HG02852 (cell line): ENCODE measurements at regions not wholly inside any gene's neighbourhood (a gene's known extent, or its start where the extent isn't known, plus 50 kb on each side); places are given as distances from the start of the nearest gene placed in this dataset.
"Not testable (repeated sequence)": the region's sequence is repeated elsewhere in the genome, so short reads cannot be mapped to it uniquely, and the experiment has no call there.

ENCODE experiments used
- ATAC-seq: cut with Tn5 transposase; IDR thresholded peaks from one replicate; pipeline ENCODE4 v1.9.1; 2021; ENCODE audit warnings: mild to moderate bottlenecking, moderate library complexity; ENCODE audit not compliant: unreplicated experiment

DNA sequence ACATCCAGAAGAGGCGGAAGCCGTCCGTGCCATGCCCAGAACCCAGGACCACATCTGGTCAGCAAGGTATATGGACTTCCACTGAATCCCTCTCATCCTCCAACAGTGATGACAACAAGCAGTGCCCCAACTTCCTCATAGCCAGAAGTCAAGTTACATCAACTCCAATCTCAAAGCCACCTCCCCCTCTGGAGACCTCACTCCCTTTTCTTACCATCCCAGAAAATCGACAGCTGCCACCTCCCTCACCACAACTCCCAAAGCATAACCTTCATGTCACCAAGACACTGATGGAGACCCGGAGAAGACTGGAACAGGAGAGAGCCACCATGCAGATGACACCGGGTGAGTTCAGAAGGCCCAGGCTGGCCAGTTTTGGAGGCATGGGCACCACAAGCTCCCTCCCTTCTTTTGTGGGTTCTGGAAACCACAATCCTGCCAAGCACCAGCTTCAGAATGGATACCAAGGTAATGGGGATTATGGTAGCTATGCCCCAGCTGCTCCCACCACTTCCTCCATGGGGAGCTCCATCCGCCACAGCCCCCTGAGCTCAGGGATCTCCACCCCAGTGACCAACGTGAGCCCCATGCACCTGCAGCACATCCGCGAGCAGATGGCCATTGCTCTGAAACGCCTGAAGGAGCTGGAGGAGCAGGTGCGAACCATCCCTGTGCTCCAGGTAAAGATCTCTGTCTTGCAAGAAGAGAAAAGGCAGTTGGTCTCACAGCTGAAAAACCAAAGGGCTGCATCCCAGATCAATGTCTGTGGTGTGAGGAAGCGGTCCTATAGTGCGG lies 130.3 kb upstream of the DMRT1 start:
- ATAC-seq, result no peak

DNA sequence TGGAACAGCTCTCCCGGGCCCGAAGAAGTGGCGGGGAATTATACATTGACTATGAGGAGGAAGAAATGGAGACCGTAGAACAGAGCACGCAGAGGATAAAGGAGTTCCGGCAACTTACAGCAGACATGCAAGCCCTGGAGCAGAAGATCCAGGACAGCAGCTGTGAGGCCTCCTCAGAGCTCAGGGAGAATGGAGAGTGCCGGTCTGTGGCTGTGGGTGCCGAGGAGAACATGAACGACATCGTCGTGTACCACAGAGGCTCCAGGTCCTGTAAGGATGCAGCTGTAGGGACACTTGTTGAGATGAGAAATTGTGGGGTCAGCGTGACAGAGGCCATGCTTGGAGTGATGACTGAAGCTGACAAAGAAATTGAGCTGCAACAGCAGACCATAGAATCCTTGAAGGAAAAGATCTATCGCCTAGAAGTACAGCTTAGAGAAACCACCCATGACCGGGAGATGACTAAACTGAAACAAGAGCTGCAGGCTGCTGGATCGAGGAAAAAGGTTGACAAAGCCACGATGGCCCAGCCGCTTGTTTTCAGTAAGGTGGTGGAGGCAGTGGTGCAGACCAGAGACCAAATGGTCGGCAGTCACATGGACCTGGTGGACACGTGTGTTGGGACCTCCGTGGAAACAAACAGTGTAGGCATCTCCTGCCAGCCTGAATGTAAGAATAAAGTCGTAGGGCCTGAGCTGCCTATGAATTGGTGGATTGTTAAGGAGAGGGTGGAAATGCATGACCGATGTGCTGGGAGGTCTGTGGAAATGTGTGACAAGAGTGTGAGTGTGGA lies 129.5 kb upstream of the DMRT1 start:
- ATAC-seq, result no peak

DNA sequence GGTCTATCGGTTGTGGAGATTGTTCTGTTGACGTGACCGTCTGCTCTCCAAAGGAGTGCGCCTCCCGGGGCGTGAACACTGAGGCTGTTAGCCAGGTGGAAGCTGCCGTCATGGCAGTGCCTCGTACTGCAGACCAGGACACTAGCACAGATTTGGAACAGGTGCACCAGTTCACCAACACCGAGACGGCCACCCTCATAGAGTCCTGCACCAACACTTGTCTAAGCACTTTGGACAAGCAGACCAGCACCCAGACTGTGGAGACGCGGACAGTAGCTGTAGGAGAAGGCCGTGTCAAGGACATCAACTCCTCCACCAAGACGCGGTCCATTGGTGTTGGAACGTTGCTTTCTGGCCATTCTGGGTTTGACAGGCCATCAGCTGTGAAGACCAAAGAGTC lies 128.9 kb upstream of the DMRT1 start:
- ATAC-seq, result no peak

DNA sequence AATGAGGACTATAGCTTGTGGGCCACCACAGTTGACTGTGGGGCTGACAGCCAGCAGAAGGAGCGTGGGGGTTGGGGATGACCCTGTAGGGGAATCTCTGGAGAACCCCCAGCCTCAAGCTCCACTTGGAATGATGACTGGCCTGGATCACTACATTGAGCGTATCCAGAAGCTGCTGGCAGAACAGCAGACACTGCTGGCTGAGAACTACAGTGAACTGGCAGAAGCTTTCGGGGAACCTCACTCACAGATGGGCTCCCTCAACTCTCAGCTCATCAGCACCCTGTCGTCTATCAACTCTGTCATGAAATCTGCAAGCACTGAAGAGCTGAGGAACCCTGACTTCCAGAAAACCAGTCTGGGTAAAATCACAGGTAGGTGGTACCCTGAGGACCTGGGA lies 128.4 kb upstream of the DMRT1 start:
- no peak for ATAC-seq

DNA sequence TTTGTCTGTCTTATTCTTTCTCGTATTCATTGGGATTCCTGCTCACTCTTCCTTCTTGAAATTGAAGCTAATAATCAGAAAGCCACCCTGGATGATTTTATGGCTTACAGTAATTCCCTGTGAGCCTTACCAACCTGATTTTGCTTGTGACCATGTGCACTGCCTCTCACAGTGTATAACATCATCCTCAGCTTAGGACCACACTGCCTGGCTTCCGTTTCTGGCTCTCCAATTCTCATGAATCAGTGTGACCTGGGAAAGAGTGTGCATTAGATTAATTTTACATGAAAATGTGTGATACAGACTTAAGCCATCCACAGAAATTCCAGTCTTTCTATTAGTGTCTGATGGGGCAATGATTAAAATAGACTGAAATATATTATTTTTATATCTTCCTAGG lies 126.8 kb upstream of the DMRT1 start:
- ATAC-seq, result no peak

DNA sequence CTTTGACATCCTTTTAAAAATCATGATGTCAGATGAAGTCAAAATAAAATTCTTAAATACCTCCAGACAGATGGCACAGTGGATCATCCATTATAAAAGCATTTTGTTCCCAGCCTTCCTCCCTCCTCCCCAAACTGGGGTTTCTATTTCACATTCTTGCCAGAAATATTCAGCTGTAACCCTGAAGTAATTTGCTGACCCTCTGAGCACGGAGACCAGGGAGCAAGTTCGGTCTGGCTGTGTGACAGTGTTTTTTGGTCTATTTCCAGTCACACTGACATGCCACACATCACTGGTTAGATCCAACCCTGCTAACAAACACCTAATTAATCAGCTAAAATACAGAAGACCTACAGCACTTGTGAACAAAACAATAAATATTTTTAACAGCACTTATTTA lies 126.2 kb upstream of the DMRT1 start:
- ATAC-seq, result no peak

DNA sequence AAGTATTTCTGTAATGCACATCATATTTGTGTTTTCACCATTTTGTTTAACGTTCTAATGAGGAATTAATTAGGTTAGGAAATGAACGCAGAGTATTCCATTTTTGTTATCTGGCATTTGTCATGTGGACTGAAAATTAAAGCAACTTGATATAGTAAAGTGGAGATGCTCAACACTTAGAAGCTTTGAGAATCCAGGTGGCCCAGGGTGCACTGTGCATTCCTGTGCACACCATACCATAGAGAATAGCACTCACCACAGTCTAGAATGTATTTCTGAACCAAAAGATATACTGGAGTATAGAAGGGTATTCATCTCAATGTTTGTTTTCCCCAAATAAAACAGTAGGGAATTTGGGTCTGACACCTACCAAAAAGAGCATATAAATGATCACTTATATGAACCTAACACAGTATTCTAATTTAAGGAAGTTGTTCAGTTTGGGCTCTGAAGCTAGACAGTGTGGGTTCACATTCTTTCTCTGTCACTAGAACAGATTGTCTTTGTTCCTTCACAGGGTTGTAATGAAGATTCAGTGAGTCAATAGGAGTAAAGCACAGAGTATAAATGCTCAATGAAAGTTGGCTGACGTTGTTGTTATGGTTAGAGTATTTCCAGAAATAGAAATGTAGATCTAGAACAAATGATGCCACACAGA lies 125.6 kb upstream of the DMRT1 start:
- ATAC-seq, result no peak

DNA sequence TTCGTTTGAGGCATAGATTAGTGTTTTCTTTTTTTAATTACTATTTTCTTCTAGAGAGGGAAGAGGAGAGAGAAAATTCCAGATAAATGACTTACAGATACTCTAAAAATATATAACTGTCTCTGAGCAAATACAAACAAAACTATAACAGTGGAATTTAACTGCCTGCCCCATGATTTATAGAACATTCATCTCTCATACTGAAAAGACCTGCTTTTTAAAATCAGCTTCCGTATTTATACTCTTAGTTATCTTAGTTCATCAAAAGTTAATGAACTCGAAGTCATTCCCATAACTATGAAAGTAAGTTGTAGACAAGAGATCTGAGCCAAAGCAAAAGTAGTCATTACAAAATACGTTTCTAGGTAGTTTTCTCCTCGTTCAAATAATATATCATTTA lies 123.8 kb upstream of the DMRT1 start:
- no peak for ATAC-seq

DNA sequence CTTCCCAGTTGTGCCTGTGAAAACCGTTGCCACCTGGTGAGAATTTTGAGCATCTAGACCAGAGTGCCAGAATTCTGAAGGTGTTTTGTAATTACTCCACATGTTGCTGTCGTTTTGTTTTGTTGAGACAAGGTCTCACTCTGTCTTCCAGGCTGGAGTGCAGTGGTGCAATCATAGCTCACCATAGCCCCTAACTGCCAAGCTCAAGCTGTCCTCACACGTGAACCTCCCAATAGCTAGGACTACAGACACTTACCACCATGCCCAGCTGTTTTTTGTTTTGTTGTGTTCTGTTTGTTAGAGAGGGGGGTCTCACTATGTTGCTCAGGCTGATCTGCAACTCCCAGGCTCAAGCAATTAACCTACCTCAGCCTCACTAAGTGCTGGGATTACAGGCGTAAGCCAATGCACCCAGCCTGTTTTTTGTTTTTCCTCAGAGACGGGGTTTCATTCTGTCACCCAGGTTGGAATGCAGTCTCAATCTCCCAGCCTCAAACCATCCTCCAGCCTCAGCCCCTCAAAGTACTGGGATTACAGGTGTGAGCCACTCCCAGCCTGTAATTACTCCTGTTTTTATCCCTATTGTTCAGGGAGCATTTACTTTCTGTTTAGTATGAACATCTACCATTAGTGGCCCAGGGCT lies 121.1 kb upstream of the DMRT1 start:
- no peak for ATAC-seq

DNA sequence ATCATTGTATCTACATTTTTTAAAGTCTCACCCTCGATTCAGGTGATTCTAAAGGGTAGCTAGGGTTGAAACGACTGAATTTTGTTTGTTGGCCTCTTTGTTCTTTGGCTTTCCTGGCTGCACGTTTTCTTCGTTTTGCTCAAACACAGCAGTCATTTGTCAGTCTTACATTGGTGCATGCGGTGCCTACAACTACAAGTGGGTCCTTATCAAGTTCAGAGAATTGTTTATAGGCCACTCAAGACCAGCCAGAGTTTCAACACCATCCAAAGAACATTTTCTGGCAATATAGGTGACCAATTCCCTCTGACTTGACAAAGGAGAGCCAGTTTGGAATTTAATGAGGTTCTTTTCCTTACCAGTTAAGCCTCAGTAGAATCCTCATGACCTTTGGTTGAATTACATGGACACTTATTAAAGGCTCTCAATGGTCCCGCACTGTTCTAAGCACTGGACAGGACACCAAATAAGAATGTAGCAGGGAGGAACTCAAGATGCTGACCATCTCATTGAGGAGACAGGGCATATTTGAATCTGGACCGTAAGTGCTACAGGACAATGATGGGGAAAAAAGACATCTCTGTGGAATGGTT lies 119.0 kb upstream of the DMRT1 start:
- no peak for ATAC-seq

DNA sequence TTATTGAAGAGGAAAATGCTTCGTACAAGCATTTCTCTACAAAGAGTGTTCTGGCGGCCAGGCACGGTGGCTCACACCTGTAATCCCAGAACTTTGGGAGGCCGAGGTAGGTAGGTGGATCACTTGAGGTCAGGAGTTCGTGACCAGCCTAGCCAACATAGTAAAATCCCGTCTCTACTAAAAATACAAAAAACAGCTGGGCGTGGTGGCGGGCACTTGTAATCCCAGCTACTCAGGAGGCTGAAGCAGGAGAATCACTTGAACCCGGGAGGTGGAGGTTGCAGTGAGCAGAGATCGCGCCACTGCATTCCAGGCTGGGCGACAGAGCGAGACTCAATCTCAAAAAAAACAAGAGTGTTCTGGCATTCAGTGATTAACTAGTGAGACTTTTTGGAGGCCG lies 117.0 kb upstream of the DMRT1 start:
- ATAC-seq, result not testable (repeated sequence)

DNA sequence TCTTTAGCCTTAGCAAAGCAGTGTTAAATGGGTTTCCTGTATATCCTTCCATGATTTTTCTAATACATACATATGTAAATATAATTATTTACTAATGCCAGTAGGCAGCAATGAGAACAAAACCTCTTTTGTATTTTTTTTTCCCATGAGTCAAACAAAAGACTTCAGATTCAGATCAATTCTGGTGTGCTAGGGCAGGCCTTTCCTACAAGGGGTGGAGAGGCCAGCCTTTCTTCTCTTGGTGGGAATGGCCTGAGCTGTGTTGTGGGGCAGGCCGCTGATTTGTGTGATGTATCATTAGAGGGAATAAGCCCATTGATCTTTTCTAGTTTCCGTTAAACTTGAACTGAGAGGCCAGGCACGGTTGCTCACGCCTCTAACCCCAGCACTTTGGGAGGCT lies 115.5 kb upstream of the DMRT1 start:
- no peak for ATAC-seq

DNA sequence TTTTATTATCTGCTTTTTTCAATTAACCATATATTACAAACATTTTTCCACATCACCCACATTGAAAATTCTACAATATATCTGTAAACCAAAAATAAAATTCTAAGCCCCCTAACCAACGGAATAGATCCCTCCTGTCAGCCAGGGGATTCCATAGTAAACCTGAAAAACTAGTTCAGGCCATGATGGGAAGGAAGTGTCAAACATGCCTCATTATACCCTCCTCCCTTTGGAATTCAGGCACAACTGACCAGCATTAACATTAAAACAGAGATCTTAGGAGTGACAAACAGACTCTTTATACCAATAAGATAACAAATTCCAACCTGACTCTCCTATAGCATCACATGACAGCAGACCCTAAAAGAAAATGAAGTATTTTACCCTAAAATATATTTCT lies 113.7 kb upstream of the DMRT1 start:
- no peak for ATAC-seq

DNA sequence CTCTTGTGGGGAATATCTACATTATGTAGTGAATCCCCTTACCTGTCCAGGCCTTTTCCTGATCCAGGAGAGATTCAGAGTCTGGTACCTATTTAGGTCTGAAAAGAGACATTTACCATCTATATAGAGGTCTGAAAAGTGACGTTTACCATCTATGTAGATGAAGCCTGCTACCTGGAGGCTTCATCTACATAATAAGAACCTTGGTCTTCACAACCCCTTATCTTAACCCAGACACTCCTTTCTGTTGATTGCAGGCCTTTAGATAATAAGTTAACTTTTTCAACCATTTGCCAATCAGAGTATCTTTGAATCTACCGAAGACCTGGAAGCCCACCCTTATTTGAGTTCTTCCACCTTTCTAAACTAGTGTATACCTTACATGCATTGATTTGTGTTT lies 113.0 kb upstream of the DMRT1 start:
- no peak for ATAC-seq

DNA sequence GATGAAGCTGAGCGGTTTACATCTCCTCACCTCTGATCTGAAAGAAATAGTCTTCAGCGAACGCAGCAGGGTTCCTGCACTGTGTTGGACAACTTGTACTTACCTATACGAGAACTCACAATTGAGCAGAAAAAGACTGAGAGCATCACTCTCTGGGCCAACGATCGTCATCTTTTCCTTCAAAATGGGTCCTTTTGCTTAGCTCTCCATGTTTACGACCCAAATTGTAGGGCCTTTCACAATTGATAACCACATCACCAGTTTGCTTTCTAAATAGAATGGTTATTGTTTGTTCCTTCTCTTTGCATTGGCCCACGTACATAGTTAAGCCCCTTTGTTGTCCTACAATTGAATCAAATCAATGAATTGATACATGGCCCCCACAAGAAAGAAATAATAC lies 110.0 kb upstream of the DMRT1 start:
- no peak for ATAC-seq

DNA sequence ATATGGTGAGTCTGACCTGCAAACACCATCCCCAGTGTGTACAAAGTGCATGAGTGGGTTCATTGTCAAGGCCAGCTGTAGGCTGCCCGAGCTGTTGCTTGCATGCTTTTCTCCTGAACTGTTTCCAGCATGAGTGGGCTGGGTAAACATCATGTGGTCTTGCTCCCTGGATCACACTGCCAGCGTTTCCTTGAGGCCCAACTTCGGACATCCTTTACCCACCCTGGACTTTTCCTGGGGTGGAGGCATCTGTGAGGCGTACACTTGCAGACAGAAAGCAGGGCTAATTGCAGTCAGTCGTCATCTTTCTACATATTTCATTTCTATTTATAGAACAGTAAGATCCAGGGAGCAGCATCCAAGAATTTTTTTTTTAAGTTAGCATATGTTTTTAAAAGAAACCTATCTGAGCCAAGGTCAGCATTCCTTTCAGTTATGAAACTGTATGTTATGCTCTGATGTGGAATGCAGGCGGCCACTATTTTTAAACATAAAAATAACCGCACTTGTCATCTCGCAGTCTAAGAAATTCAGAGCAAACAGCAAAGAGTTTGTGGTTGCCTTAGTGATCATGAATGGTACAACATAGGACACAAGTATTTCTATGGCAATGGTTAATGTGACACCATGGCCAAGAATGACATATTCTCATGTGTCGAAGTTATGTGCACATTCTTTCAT lies 106.5 kb upstream of the DMRT1 start:
- ATAC-seq, result no peak

DNA sequence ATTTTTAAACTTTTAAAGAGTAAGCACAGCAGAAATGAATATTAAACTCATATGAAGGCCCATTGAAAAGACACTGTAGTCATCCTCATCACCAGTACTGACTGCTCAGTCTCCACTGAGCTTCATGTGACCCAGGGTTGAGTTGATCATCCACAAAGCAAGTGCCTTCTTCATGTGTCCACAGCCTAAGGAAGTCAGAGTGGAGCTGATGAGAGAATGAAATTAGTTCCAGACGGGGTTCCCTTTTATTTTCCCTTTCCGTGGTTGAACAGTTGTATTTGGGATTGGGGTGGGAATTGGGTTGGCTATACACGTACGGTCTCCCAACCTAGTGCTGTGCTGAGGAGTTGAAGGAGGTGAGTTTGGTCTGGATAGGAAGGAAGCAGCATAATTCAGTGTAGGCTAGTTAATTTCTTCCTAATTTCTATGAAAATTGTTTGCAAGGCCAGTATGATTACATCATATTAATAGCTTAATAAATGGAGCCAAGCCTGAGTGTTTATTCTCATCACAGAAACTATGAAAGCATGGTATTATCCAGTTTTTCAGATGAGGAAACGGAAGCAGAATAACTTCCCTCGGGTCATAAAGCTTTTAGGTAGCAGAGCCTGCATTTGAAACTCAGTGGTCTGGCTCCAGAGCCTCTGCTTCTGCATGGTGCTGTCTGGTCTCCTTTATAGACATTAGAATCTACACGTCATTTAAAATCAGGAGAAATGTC lies 103.9 kb upstream of the DMRT1 start:
- no peak for ATAC-seq

DNA sequence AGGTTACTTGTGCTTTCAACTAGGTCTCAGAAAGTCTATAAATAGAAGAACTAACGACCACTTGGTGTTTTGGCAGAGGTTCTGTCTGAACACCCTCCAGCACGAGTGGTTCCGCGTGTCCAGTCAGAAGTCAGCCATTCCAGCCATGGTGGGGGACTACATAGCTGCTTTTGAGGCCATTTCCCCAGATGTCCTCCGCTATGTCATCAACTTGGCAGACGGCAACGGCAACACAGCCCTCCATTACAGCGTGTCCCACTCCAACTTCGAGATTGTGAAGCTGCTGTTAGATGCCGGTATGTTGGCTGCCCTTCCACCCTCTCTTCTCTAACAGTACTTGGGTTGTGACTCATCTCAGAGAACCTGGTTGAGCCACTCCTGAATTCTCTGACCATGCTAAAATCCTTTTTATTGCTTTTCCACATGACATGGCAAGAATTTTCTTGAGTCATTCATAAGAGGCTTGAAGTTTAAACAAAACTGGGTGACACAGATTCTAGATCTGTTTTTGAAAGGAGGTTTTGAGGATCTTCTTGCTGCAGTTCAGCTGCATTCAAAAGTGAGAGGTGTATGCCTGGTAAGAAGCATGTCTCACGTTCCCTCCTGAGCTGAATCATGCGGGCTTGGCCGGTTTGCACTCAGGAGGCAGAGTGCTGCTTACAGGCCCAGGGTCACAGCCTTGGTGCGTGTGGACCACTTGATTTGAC lies 103.1 kb upstream of the DMRT1 start:
- ATAC-seq, result no peak

DNA sequence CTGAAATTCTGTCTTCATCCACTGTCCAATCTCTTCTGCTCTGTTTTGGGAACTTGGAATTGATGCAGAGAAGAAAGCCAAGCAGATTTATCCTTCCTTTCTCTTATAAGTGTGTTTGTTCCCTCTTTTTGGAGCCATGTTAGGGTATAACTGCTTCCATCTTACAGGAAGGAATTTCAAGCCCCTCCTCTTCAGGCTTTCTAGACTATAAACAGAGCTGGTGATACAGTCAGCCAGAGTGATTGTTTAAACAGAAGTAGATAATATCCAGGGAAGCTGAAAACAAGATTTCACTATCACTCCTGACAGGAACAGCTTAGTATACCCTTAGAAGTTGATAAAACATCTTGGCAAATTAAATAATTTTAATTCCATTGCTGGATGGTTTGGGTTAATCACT lies 102.1 kb upstream of the DMRT1 start:
- ATAC-seq, result no peak
